Dermis blood vessel endothelial cell (primary cell): ENCODE measurements at regions not wholly inside any gene's neighbourhood (a gene's known extent, or its start where the extent isn't known, plus 50 kb on each side); places are given as distances from the start of the nearest gene placed in this dataset.

ENCODE experiments used
- DNase-seq: peaks from one replicate; pipeline ENCODE4 v3.0.0; 2010

DNA sequence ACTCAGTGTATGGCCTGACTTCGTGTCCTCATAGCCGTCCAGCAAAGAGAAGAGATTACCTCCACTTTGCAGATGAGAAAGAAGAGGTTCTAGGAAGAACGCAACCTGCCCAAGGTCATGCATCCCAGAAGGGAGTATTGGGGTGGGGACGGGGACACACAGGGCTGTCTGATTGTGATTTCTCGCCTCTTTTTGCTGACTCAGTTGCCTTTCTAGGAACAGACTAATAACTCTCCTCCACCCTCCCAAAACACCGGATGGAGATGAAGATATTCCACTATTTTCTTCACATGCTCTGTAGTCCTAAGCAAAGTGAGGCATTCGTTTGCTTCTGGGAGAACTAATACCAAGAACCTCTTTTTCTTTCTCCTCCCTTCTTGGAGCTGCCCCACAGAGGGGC, 529.3 kb downstream of the MIAT start:
- DNase-seq: no peak

DNA sequence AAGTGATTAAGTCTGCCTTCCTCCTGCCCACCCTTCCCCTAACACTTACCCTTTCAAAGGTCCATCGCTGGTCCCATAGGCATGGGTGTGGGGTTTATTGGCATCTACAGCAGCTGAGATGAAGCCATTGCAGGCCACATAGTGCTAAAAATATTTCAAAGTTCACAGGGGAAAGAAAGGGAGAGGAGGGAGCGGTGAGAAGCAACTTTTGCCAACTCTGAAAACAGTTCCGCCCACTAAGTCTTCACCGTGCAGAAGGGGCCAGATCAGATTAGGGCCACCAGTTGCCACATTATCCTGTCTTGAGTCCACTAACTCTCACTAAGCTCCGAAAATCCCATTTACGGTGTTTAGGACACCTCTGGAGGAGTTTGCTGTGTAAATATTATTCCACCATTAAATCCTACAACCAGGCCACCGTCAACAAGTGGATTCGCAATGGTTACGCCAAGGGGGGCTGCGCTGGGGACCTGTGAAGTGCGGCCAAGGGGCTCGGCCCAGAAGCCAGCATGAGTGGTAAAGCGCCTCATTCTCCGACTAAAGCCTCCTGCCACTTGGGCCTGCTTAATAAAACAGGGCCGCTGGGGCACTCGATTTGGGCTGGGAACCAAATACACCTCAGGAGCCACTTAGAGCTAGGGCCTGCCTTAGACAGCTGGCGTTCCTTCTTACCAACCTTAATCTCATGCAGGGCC, 534.9 kb downstream of the MIAT start:
- no peak for DNase-seq

DNA sequence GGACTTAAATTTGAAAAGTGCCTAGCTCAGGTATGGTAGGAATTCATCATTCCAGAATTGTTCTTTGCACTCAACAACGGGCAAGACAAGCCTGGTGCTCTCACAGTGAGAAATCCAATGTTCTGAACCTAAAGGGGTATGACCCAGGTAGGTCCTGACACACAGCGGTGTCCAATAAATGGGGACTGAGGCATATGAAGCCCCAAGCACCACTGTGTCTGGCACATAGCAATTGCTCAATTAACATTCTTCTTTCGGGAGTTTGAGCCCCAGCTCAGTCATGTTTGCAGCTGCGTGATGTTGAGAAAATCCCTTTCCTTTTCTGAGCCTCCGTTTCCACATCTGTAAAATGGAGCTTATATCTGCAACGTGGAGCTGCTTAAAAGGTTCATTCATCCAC, 535.8 kb downstream of the MIAT start:
- no peak for DNase-seq

DNA sequence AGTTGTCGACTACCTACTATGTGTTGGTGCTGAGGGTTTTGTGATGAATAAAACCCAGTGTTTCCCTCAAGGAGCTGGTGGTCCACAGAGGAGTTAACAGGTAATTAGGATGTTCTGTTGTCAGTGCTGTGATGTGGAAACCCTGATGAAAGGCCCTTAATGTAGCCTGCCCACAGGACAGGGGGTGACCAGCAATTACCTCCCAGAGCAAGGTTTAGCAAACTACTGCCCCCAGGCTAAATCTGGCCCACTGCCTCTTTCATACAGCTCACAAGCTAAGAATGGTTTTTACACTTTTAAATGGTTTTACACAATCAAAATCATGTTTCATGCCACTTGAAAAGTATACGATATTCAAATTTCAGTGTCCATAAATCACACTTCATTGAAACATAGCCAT, 536.2 kb downstream of the MIAT start:
- DNase-seq: no peak

DNA sequence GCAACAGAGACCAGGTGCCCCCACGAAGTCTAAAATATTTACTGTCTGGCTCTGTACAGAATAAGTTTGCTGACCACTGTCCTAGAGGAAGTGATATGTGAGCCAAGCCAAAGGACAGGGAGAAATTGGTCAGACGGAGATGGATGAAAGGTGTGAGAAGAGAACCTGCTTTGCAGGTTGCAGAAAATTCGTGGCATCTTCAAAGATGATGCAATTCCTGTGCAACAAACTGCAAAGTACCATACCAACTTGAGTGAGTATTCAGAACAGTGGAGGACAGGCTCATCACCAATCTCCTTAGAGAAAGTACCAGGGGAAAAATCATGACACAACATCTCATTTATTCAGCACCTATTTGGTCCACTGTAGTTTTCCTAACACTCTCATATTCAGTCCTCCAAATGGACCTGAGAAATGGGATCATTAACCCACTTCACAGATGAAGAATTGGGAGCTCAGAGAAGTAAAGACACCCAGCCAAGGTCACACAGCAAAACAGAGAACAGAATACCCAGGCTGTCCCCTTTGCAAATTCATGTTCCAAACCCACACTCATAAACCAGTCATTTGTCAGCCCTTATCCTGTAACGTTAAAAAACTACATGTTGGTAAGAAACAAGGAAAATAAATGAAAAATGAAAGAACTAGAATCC, 536.8 kb downstream of the MIAT start:
- no peak for DNase-seq

DNA sequence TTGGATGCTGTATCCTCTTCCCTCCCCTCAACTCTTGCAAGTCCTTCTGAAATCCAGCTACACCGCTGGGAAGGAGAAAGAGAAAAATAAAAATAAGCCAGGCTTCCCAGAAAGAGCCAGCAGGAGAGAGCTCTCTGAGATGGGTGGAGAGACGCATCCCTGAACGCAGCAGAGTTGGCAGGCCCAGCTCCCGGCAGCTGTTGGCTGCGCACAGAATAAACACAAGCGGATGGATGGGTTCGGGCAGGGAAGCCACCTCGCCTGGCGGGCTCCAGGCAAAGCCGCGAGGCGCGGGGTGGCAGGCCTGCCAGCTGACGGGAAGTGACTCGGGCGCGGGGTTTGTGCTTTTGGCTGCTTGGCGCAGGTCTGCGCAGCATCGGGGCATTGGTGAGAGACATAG, 537.7 kb downstream of the MIAT start:
- DNase-seq: no peak

DNA sequence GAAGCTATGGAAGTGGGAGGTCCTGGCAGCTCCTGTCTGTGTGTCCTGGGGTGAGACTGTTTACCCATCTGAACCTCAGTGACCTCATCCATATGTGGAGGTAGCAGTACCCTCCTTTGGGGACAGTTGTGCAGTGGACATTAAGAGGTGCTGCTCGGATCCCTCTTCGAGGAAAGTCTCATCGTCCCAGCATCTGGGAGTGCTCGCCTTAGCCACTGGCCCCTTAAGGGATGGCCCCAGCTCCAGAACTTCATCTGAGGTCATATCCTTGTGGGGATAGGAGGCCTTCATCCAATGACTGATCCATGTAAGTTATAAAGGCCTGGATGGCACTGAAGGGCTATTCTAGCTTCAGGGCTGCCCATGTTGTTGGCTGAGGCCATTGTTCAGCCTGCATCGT, 538.1 kb downstream of the MIAT start:
- DNase-seq: no peak

DNA sequence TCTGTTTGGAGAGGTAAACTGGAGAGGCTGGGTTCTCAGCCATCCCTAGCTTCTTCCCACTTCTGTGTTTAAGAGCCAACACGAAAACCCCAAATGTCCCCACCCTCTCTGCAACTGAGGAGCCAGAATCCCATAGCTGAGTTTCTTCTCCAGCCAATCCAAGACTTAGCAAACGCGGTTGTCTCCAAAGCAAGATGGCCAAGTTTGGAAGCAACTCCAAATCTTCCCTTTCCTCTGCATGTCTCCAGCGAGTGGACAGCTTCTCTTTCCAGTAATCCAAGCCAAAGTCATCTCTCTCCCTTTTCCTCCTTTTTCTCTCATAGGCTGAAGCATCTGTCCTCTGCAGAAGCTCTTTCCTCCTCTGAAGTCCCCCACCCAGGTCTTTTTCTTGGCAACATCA, 539.2 kb downstream of the MIAT start:
- no peak for DNase-seq

DNA sequence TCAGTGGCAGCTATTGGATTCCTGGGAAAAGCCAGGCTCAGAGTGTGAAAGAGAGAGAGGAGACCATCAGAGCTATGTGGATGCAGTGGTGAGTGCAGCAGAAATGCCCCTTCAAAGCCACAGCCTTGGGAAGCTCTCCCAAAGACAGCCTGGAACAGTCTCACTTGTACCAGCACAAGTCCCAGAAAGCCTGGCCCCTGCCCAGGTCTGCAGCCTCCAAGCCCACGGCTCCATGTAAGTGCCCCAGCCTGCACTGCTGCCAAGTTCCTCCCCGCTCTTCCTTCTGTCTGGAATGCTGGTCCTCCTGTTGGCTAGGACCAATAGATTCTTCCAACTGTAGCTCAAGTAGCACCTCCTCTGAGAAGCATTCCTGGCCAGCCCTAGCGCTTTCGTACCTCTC, 539.7 kb downstream of the MIAT start:
- no peak for DNase-seq

DNA sequence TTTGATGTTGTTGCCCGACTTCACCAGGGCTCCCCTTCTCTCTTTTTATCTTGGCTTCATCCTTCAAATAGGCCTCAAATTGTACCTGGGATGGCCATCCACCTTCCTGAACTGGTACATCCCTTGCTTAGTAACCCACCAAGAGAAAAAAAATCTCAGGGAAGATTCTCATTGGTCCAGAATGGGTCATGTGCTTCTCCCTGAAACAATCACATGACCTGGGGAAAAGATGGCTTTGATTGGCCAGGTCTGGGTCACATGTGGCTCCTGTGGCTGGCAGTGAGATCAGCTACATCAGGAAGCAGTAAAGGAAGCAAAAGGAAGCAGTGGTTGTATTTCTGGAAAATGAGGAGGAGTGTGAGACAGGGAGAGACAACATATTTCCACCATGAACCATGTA, 540.2 kb downstream of the MIAT start:
- no peak for DNase-seq

DNA sequence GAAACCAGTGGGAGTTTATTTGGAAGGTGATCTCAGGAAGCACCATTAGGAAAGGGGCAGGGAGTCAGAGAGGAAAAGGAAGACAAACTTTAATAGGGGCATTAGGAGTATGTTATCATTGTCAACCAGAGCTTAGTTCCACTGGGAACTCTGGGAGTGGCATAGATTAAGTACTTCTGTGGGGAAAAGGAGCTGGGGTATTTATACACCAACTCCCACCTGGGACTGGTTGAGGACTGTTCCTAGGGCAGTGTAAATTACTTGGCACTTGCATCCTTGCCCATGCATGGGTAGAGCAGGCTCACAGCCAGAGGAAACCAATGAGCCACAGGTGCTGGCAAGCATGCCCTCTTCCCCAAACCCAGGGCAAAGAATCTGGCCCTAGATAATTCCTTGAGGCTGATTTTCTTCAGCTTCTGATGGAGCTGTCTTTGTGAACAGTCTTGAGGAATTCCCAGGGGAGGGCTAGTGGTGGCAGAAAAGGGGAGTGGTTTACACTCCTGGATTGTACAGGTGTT, 541.2 kb downstream of the MIAT start:
- DNase-seq: no peak

DNA sequence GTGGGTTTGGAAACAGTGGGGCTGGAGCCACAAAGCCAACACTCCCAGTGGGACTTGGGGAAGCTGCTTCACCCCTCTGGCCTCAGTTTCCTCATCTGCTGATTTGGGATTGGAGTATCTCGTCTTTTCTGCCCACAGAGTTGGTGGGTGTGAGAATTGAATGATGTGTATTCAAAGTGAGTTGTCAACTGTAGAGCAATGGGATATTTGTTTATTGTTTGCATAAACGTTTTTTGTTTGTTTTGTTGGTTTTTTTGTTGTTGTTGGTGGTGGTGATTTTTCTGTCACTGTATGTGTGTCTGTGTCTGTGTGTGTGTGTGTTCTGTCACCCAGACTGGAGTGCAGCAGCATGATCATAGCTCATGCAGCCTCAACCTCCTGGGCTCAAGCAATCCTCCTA, 542.0 kb downstream of the MIAT start:
- no peak for DNase-seq

DNA sequence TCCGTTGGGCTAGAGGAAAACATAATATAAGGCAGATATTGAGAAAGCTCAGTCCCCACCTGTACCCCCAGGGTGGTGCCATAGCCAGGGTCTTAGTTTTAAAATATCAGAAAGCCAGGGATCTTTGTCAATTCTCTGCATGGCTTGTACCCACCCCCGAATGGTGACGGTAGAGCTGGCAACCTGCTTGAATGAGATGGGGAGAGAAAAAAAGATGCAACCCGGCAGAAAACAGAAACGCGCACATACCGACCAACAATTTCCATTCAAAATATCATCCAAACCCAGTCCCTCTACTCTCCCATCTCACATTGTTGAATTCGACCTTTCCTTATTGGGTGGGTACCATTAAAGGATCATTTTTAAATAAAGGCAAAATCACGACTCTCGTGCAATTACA, 543.9 kb downstream of the MIAT start:
- no peak for DNase-seq

DNA sequence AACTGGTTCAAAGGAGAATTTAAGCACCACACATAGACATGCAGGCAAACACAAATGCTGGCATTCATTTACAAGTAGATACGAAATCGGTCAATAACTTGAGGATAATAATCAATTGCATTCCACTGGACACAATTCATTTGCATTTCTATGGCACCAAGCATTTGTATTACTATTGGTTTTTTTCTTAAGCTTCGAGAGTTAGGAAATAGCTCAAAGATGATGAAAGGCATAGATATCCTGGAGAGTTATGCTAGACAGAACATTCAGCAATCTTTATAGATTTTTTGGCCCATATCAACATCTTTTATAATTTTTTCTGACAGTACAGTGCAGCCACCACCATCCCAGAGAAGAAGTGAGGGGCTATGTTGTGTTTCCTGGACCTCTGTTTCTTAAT, 544.4 kb downstream of the MIAT start:
- DNase-seq: no peak

DNA sequence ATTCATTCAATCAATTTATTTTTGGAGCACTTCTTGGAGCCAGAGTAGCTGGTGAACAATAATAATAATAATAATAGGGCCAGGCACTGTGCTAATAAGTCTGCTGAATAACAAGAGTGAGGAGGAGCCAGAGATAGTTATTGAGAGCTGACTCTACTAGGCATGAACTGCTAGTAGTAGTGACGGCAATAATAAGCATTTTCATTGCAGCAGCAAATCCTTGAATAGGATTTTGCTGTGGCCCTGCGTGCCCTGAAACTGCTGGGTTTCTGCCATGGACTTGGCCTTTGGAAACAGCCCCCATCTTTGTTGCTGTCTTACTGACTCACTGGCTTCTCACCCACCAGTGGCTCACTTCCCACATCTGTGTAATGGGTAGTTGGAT, 545.9 kb downstream of the MIAT start:
- DNase-seq: no peak

DNA sequence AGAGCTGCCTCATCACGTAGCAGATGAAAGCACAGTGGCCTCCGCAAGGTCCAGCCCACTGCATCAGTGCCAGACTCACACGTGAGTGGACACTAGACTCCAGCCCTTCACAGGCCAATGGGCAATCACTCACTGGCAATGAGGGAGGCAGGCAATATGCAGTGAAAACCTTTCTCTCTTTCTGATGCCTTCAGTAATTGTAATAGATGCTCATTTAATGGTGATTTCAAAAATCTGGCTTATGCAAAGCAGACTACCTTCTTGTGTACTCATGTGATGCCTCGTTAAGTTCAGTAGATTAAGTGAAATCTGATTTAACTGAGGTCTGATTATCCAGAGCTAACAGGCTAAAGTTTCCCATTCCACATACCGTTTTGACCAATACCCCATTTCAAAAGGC, 546.9 kb downstream of the MIAT start:
- DNase-seq: no peak

DNA sequence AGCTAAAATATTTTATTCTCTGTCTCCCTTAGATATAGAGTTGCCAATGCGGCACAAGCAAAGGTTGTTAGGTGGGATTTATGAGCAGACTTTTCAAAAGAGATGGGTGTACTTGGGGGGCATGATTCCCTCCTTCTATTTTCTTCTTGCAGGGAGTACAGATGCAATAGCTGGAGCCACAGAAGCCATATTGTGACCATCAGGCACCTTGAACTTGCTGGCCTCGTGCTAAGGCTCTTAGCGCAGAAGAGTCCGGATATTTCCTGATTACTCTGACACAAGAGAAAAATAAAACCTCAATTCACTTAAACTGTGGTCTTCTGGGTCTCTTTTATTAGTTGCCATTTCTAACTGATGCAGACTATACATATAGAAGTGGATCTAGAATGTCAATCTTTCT, 547.4 kb downstream of the MIAT start:
- DNase-seq: no peak

DNA sequence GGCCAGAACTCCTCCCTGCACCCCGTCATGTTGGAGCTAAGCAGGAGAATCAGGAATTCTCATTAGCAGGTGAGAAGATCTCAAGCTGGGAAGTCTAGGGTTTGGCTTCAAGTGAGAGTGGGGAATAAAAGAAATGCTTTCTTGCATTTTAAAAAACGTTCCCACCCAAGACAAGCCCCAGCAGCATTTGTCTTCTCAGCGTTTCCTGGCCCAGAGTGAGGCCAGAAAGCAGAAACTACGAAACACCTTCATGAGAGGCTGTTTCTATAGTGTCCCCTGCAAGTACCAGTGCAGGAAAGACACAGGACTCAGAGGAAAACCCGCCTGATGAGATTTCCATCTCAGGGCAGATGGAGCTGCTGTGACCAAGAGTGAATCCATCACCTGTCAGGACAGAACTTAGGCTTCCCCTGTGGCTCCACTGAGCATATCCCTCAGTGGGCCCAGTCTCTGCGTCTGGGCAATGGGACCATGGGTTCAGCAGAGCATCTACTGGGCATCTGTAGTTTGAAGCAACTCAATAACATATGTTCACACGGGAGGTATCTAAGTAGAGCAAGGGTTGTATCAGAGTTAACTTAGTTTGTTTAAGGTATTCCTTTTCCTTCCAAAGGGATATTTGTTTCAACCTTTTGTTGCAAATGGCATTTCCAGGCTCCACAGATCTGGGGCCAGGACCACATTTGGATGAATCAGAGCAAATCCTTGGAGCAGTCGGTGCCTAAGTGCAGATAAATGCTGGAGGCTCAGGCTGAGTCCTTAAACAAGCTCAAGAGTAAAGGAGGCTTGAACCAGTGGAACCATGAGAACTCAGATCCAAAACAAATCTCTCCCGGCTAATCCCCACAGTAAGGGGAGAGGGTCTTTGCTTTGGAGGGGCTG, 548.3 kb downstream of the MIAT start:
- no peak for DNase-seq

DNA sequence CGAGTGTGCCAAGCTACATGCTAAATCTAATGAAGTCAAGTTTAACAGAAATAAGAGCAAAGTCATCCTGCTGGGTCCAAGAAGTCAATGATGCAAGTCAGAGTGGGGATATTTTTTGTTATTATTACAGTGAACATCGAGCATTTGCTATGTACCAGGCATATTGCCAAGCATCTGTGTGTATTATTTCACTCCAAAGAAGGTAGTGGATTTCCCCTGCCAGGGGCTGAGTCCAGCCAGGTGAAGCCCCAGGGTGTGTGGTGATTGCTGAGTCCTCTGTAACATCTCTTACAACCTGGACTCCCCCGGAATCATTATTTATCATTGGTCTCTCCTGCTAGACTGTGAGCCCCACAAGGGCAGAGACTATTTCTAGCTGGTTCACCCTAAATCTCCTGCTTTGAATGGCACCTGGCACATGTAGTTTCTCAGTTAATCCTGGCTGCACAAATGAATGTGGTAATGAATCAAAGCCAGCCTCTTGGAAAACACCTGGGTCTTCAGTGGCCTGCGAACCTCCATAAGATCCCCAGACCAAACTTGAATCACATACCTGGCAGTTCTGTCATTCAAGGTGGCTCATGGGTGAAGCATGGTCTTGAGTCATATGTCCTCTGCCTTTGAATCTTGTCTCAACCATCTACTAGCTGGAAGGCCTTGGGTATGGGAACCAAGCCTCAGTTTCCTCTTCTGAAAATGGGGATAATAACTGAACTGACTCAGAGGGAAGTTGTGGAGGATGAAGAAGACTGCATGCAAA, 549.2 kb downstream of the MIAT start:
- DNase-seq: no peak

DNA sequence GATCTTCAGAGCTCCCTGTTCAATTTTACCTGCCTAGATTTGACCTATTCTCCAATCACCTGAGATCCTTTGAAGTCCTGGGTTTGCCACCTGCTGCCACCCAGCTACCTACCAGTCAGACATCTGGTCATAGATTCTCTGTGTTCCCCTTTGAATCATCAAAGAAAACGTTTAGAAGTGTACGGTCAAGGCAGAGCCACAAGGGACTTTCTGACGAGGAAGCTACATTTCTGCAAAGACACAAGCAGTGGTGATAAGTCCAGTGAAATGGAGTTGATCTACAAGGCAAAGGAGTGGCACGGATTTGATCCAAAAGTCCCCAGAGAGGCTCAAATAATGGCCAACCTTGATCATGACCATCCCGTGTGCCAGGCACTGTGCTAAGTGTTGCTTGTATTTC, 549.9 kb downstream of the MIAT start:
- no peak for DNase-seq

DNA sequence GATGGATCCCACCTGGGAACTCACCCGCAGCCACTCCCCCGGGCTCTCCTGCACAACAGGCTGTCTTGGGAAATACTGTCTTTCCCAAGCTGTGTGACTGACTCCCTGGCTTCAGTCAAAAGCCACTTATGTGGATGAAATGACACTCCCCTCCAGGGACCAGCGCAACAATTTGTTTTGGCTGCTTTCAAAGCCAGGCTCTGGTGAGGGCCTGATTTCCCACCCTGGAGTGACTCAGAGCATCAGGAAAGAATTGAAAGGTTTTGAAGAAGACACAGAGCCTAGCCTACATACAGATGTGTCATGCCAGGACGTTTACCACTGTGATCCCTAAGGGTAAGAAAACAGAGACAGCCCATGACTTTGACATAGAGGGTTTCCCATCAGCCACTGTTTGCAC, 550.5 kb downstream of the MIAT start:
- no peak for DNase-seq

DNA sequence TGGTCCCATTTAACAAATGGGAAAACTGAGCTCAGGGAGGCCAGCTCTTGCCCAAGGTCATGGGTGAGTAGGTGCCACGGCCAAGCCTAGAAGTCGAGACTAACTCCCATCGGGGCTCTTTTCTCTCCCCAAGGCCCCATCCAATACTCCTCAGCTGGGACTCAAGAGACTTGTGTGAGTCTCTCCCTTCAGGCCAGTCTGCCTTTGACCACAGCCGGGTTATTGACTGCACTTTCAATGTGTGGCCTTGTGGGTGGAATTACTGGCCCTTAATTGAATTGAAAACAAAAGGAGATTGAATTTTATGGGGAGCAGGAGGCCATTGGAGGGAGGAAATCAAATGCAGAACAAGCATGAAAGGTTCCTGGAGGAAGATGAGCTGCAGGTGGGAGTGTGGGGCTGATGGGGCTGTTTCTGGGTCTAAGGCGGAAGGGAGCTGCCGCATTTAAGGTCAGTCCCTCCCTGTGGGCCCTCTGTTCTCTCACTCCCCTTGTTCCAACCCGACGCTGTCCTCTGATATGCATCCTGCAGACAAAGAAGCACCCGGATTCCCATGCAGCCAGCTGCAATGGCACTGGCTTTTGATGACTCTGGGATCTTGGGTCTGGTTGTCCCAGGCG, 552.8 kb downstream of the MIAT start:
- DNase-seq: no peak

DNA sequence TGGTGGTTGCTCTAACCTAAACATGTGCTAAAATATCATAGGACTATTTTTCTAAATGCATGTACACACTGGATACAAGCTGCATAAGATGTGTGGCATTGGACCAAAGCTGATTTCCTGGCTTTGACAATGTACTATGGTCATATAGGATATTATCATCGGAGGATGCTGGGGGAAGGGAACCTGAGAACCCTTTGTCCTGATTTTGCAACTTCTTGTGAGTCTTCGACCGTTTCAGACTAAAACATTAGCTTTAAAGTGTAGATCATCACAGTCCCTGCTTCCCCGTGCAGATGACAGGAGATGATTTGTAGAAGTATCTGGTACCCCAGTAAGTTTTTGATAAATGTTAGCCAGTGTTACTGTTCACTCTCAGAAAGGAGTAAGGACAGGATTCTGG, 554.7 kb downstream of the MIAT start:
- peak; percentile 68 for DNase-seq
